HepG2 (cell line): ENCODE measurements at regions not wholly inside any gene's neighbourhood (a gene's known extent, or its start where the extent isn't known, plus 50 kb on each side); places are given as distances from the start of the nearest gene placed in this dataset.

Source experiments
- ATAC-seq: fragments of 200-7000 bp; cut with Tn5 transposase; 3 replicates; pipeline ENCODE4 v1.9.1; 2020; ENCODE audit warnings: mild to moderate bottlenecking, moderate library complexity
- BruUV-seq: library from RNA; stranded (reverse); fragments of 400-500 nt; replicated peaks from 2 replicates; lab custom pipeline; 2021; lab: Mats Ljungman, UMichigan
- CTCF ChIA-PET: fragments of 300-600 bp; formaldehyde crosslinking; extraction: SDS; loops from one replicate; lab custom pipeline; 2021; ENCODE audit warnings: low total read pairs, inconsistent platforms, low intra/inter-chr PET ratio; lab: Yijun Ruan, JAX
- POLR2A ChIA-PET: fragments of 350-600 bp; sonication (Branson Sonifier 250); formaldehyde crosslinking; loops from one replicate; lab custom pipeline; 2020; ENCODE audit warnings: antibody characterized with exemption, inconsistent platforms; lab: Yijun Ruan, JAX
- DNase-seq: peaks from one replicate; pipeline ENCODE4 v3.0.0-alpha.2; 2015; ENCODE audit warnings: low spot score
- FAIRE-seq: peaks from 3 replicates; lab custom pipeline; 2011; peaks lifted over from hg19 to GRCh38; lab: Jason Lieb, UNC
- H2AFZ ChIP-seq: one replicate; pipeline ENCODE4 v1.6.1; 2011; ENCODE audit warnings: low read length, inconsistent platforms
- H3K27ac ChIP-seq: fragments of 300-600 bp; 3 replicates; pipeline ENCODE4 v1.8.0; 2011; ENCODE audit warnings: mixed run types, mild to moderate bottlenecking, mixed read lengths, low read length, inconsistent platforms; ENCODE audit not compliant: insufficient read depth; ENCODE audit errors: extremely low read length
- H3K27me3 ChIP-seq, 2 experiments: fragments of 200-600 bp in 1 of 2; 2 replicates in 1 of 2; 3 replicates in 1 of 2; pipeline versions ENCODE4 v1.6.0 to v1.8.0; 2011; ENCODE audit warnings: low read length in 2 of 2, mild to moderate bottlenecking in 2 of 2, moderate library complexity in 2 of 2, inconsistent platforms in 1 of 2; ENCODE audit not compliant: insufficient read depth in 2 of 2, control insufficient read depth in 1 of 2
- H3K36me3 ChIP-seq, 2 experiments: fragments of 200-600 bp in 1 of 2; replicated peaks in 1 of 2; 2 replicates in 1 of 2; 3 replicates in 1 of 2; pipeline versions ENCODE4 v1.5.1 to v1.8.0; 2011; ENCODE audit warnings: low read length in 2 of 2, inconsistent platforms in 1 of 2; ENCODE audit not compliant: insufficient read depth in 2 of 2, control insufficient read depth in 1 of 2
- H3K4me1 ChIP-seq: 2 replicates; pipeline ENCODE4 v1.5.1; 2012; ENCODE audit warnings: low read length, inconsistent platforms; ENCODE audit not compliant: insufficient read depth
- H3K4me2 ChIP-seq: 2 replicates; pipeline ENCODE4 v1.6.0; 2011; ENCODE audit warnings: low read depth, low read length, inconsistent platforms
- H3K4me3 ChIP-seq, 3 experiments: fragments of 200-600 bp in 1 of 3; sonication (generic), shearing (Covaris generic) in 1 of 3; replicated peaks in 1 of 3; 2 replicates each; pipeline ENCODE4 v1.5.1; 2011 to 2016; ENCODE audit warnings: low read length in 3 of 3, inconsistent platforms in 2 of 3, low read depth in 2 of 3, mild to moderate bottlenecking in 2 of 3, control low read depth in 1 of 3, mixed read lengths in 1 of 3; ENCODE audit not compliant: insufficient read depth in 1 of 3
- H3K79me2 ChIP-seq: one replicate; pipeline ENCODE4 v1.6.1; 2011; ENCODE audit warnings: low read length, inconsistent platforms; ENCODE audit not compliant: insufficient read depth
- H3K9ac ChIP-seq: 2 replicates; pipeline ENCODE4 v1.6.0; 2011; ENCODE audit warnings: mild to moderate bottlenecking, low read depth, low read length, inconsistent platforms; ENCODE audit not compliant: insufficient read depth
- H3K9me3 ChIP-seq: 2 replicates; pipeline ENCODE4 v1.5.1; 2012; ENCODE audit warnings: mild to moderate bottlenecking, low read length
- H4K20me1 ChIP-seq: 2 replicates; pipeline ENCODE4 v1.6.0; 2011; ENCODE audit warnings: inconsistent platforms, mild to moderate bottlenecking, low read length, moderate library complexity; ENCODE audit not compliant: insufficient read depth
- AHR ChIP-seq: IDR thresholded peaks from 2 replicates; pipeline ENCODE4 v1.6.1; 2018; ENCODE audit warnings: missing genetic modification reagents, missing compliant biosample characterization
- DDIT3 ChIP-seq: sonication (generic); formaldehyde crosslinking; IDR thresholded peaks from 2 replicates; pipeline ENCODE4 v1.4.0; 2020; ENCODE audit warnings: mild to moderate bottlenecking, missing genetic modification reagents
- HHEX ChIP-seq: IDR thresholded peaks from 2 replicates; pipeline ENCODE4 v1.6.1; 2016; ENCODE audit warnings: control low read depth
- HNRNPL ChIP-seq: fragments of 200-400 bp; formaldehyde crosslinking; IDR thresholded peaks from 2 replicates; pipeline ENCODE4 v1.6.1; 2017; ENCODE audit warnings: mild to moderate bottlenecking, low read depth, low read length
- HNRNPLL ChIP-seq: fragments of 200-400 bp; formaldehyde crosslinking; IDR thresholded peaks from 2 replicates; pipeline ENCODE4 v1.6.1; 2017; ENCODE audit warnings: mild to moderate bottlenecking, low read depth, low read length; ENCODE audit not compliant: poor library complexity, severe bottlenecking
- MLX ChIP-seq: IDR thresholded peaks from 2 replicates; pipeline ENCODE4 v1.6.1; 2016
- ZEB1 ChIP-seq: IDR thresholded peaks from 2 replicates; pipeline ENCODE4 v1.6.1; 2012; ENCODE audit warnings: mild to moderate bottlenecking, low read depth, inconsistent platforms; ENCODE audit not compliant: insufficient replicate concordance
- ZNF432 ChIP-seq: sonication (generic); formaldehyde crosslinking; IDR thresholded peaks from 2 replicates; pipeline ENCODE4 v1.5.0; 2020; ENCODE audit warnings: missing genetic modification reagents, mild to moderate bottlenecking, borderline replicate concordance
- WGBS: methylation state at CpG from one replicate; pipeline ENCODE4 v1.1.6; 2017; ENCODE audit warnings: low lambda C conversion rate; 5-methylcytosine and 5-hydroxymethylcytosine counted together
- in situ Hi-C: cut with HindIII; loops from 2 replicates; pipeline ENCODE4 v1.10.0; 2017; ENCODE audit warnings: low pct_unique_long_range_greater_than_20kb; ENCODE audit not compliant: extremely low pct_ligation_motif_present
- intact Hi-C: fragments of 100-400 bp; cut with micrococcal nuclease; formaldehyde crosslinking; loops from one replicate; pipeline ENCODE4 v1.10.0; 2022; ENCODE audit not compliant: unreplicated experiment

GRCh38 chr10:53749439-53749838 is 976.9 kb upstream of the MBL2 start:
- TF ChIP-seq ZEB1: no peak
- peak; percentile 92; the same call in 1 of the 2 replicates for TF ChIP-seq ZNF432 (CRISPR knock-in tag)
- no peaks in the 10 kb centered on the region for H4K20me1 ChIP-seq
- ChIA-PET CTCF (no interaction called here), POLR2A (no interaction called here)
- DNase-seq (no peak), FAIRE-seq (no peak), ATAC-seq (no peak)
- WGBS: 5% methylated on average over 2 of the region's 2 CpGs
- no peak overlapping the region for H2AFZ ChIP-seq
- H3K79me2 ChIP-seq: no peaks in the 10 kb centered on the region
- no TSS peak for BruUV-seq
- no peaks in the 10 kb centered on the region for H3K27me3 ChIP-seq
- no peaks in the 10 kb centered on the region for H3K4me1 ChIP-seq
- H3K36me3 ChIP-seq: no peaks in the 10 kb centered on the region
- in situ Hi-C loops (no loop called here), intact Hi-C loops (no loop called here)
- no peak overlapping the region for H3K27ac ChIP-seq
- no peak overlapping the region for H3K4me2 ChIP-seq
- H3K4me3 ChIP-seq: no peak overlapping the region
- no peak overlapping the region for H3K9ac ChIP-seq
- H3K9me3 ChIP-seq: peaks cover 8% of the 10 kb centered on the region

GRCh38 chr10:53748319-53748718 is 975.7 kb upstream of the MBL2 start:
- ATAC-seq: no peak
- CTCF ChIA-PET: no interaction called here

More at GRCh38 chr10:53748319-53748718, 975.7 kb upstream of the MBL2 start:
- no peak overlapping the region for H3K9ac ChIP-seq
- intact Hi-C loops: no loop called here
- no peak for TF ChIP-seq AHR (CRISPR knock-in tag)
- no peak for TF ChIP-seq DDIT3 (CRISPR knock-in tag)
- TF ChIP-seq HHEX (CRISPR knock-in tag): no peak
- no peak for TF ChIP-seq MLX (CRISPR knock-in tag)
- TF ChIP-seq HNRNPLL: no peak
- no peak for TF ChIP-seq HNRNPL
- BruUV-seq: no TSS peak
- no peaks in the 10 kb centered on the region for H3K79me2 ChIP-seq
- no peak overlapping the region for H3K4me2 ChIP-seq
- no peak overlapping the region for H2AFZ ChIP-seq
- peaks cover 8% of the 10 kb centered on the region for H3K9me3 ChIP-seq
- no peaks in the 10 kb centered on the region for H3K27me3 ChIP-seq
- in situ Hi-C loops: no loop called here
- no peak for FAIRE-seq
- no peaks in the 10 kb centered on the region for H3K36me3 ChIP-seq
- H3K4me3 ChIP-seq: no peak overlapping the region
- DNase-seq: no peak
- no peaks in the 10 kb centered on the region for H3K4me1 ChIP-seq
- 0% methylated on average over 1 of the region's 1 CpG for WGBS
- H3K27ac ChIP-seq: no peak overlapping the region
- H4K20me1 ChIP-seq: no peaks in the 10 kb centered on the region
- POLR2A ChIA-PET: no interaction called here
